ENCODE measurements at regions not wholly inside any gene's neighbourhood (a gene's known extent, or its start where the extent isn't known, plus 50 kb on each side); places are given as distances from the start of the nearest gene placed in this dataset.

DNA sequence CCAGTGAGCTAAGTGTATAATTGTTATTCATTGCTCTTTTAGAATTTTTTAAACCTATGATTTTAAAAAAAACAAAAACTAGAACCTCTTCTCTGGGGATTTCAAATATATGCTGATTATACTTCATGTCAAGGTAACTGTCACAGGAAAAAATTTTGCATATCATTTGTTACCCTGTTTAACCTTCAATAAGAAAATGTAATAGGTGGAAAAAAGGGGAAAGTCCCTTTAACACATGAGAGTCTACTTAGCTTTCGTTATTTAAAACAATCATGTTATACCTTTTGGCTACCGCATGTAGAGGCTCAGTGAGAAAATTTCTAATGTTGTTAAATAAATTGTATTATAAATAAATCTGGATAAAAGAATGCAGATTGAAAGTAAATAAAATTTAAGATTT lies 190.1 kb upstream of the AKR1E2 start:
- no peak for FAIRE-seq
- WGBS, 2 donors: 78 to 89% methylated on average over 2 of the region's 2 CpGs
- no peak for DNase-seq
- peaks cover 0 to 11% (median 0%) of the 10 kb centered on the region in 3 donors for H3K4me1 ChIP-seq
- no peak for ATAC-seq
- no peak overlapping the region for H3K4me3 ChIP-seq
- H3K9me3 ChIP-seq: no peaks in the 10 kb centered on the region
- H3K27ac ChIP-seq: no peak overlapping the region
- H3K36me3 ChIP-seq: no peaks in the 10 kb centered on the region
- H3K27me3 ChIP-seq: no peaks in the 10 kb centered on the region
- TF ChIP-seq, protein P1, sequence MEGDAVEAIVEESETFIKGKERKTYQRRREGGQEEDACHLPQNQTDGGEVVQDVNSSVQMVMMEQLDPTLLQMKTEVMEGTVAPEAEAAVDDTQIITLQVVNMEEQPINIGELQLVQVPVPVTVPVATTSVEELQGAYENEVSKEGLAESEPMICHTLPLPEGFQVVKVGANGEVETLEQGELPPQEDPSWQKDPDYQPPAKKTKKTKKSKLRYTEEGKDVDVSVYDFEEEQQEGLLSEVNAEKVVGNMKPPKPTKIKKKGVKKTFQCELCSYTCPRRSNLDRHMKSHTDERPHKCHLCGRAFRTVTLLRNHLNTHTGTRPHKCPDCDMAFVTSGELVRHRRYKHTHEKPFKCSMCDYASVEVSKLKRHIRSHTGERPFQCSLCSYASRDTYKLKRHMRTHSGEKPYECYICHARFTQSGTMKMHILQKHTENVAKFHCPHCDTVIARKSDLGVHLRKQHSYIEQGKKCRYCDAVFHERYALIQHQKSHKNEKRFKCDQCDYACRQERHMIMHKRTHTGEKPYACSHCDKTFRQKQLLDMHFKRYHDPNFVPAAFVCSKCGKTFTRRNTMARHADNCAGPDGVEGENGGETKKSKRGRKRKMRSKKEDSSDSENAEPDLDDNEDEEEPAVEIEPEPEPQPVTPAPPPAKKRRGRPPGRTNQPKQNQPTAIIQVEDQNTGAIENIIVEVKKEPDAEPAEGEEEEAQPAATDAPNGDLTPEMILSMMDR (IDR thresholded peaks at IDR 0.05): no peak
- intact Hi-C loops (cut with DNase I): no loop called here

GRCh38 chr10:4635388-4635787 lies 190.6 kb upstream of the AKR1E2 start:
- FAIRE-seq (no peak), DNase-seq (no peak), ATAC-seq (no peak)
- intact Hi-C loops (cut with DNase I): no loop called here
- H3K36me3 ChIP-seq: no peaks in the 10 kb centered on the region
- no peaks in the 10 kb centered on the region for H3K9me3 ChIP-seq
- H3K4me1 ChIP-seq: peaks cover 0 to 6% (median 0%) of the 10 kb centered on the region in 3 donors
- no peak overlapping the region for H3K27ac ChIP-seq
- no peaks in the 10 kb centered on the region for H3K27me3 ChIP-seq
- TF ChIP-seq, protein P1 (IDR thresholded peaks at IDR 0.05): no peak
- 60 to 73% methylated on average over 5 of the region's 5 CpGs for WGBS, 2 donors
- no peak overlapping the region for H3K4me3 ChIP-seq

DNA sequence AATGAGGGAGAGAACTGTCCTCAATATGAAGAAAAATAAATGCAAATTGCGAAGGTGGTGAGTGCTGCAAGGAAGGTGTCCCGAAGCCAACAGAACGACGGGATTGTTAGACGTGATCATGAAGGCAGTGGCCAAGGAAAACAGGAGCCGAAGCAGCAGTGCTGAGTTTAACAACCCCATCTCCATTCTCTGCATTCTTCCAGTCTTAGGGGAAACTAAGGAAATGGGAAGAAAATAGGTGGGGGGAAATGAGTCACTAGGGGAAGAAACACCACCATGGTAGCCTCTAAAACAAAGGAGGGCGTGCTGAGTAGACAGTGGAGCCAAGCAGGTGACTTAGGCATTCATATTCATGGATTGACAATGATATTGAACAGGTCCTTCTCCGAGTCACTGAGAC lies 192.2 kb upstream of the AKR1E2 start:
- H3K4me3 ChIP-seq: no peak overlapping the region
- no peaks in the 10 kb centered on the region for H3K4me1 ChIP-seq
- no peak for DNase-seq
- H3K27me3 ChIP-seq: no peaks in the 10 kb centered on the region
- H3K36me3 ChIP-seq: no peaks in the 10 kb centered on the region
- no peaks in the 10 kb centered on the region for H3K9me3 ChIP-seq
- intact Hi-C loops (cut with DNase I): no loop called here
- no peak overlapping the region for H3K27ac ChIP-seq
- WGBS, 2 donors: 61 to 73% methylated on average over 8 of the region's 8 CpGs
- TF ChIP-seq, protein P1 (IDR thresholded peaks at IDR 0.05): no peak
- no peak for FAIRE-seq
- ATAC-seq: no peak

DNA sequence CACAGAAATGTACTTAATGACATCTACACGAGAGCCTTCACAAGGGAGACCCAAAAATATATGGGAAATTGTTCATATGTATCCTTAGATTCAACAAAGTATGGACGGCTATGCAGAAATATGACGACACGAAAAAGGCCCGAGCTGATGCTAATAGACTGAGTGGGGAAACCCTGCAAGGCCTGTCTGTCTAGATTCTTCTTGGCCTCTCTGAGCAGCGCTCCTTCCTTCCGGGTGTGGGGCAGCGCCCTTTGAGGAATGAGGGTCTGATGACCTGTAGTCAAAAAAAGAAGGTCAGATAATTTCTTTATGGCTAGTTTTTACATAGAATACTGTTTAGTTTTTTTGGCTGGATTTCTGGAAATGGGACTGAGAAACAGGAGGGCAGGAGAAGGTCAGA lies 192.8 kb upstream of the AKR1E2 start:
- ATAC-seq (no peak), DNase-seq (no peak), FAIRE-seq (no peak)
- H3K27me3 ChIP-seq: no peaks in the 10 kb centered on the region
- no peak overlapping the region for H3K4me3 ChIP-seq
- TF ChIP-seq, protein P1 (IDR thresholded peaks at IDR 0.05): no peak
- no peak overlapping the region for H3K27ac ChIP-seq
- intact Hi-C loops (cut with DNase I): no loop called here
- H3K36me3 ChIP-seq: no peaks in the 10 kb centered on the region
- WGBS, 2 donors: 74 to 75% methylated on average over 8 of the region's 8 CpGs
- H3K4me1 ChIP-seq: no peaks in the 10 kb centered on the region
- H3K9me3 ChIP-seq: no peaks in the 10 kb centered on the region

DNA sequence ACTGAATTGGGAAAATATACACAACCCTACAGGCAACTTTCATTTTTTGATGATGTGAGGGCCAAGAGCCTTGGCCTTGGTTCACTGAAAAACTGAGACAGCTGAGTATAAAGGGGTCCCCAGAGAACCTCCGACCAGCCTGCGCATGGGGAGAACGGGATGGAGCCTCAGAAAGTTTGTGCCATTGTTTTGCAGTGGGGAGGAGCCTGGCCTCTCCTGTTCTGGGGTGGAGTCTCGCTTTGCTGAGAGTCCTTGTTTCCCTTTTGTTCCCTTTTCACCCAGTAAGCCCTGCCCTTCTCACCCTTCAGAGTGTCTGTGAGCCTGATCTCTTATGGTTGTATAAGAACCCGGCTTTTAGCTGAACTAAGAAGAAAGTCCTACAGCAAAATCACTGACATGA lies 193.2 kb upstream of the AKR1E2 start:
- ATAC-seq (no peak), DNase-seq (no peak), FAIRE-seq (no peak)
- H3K27ac ChIP-seq: no peak overlapping the region
- TF ChIP-seq, protein P1 (IDR thresholded peaks at IDR 0.05): no peak
- no peaks in the 10 kb centered on the region for H3K27me3 ChIP-seq
- 73 to 74% methylated on average over 5 of the region's 5 CpGs for WGBS, 2 donors
- H3K36me3 ChIP-seq: no peaks in the 10 kb centered on the region
- H3K9me3 ChIP-seq: no peaks in the 10 kb centered on the region
- intact Hi-C loops (cut with DNase I): no loop called here
- H3K4me3 ChIP-seq: no peak overlapping the region
- H3K4me1 ChIP-seq: no peaks in the 10 kb centered on the region

All from pancreas (tissue), 10 donors.